B cell (primary cell): ENCODE measurements at regions not wholly inside any gene's neighbourhood (a gene's known extent, or its start where the extent isn't known, plus 50 kb on each side); places are given as distances from the start of the nearest gene placed in this dataset.

ENCODE experiments used
- ATAC-seq: fragments of 200-7000 bp; cut with Tn5 transposase; one replicate; pipeline ENCODE4 v1.10.0; 2021; ENCODE audit warnings: low read depth, mild to moderate bottlenecking, moderate number of reproducible peaks, moderate library complexity
- CTCF ChIA-PET: fragments of 350-600 bp; sonication (Branson Sonifier 250); formaldehyde crosslinking; loops from one replicate; lab custom pipeline; 2021; ENCODE audit warnings: antibody characterized with exemption, inconsistent platforms; lab: Charles Lee
- POLR2A ChIA-PET: fragments of 350-600 bp; sonication (Branson Sonifier 250); formaldehyde crosslinking; loops from one replicate; lab custom pipeline; 2021; ENCODE audit warnings: antibody characterized with exemption; lab: Charles Lee
- DNase-seq: peaks from one replicate; pipeline ENCODE4 v3.0.0; 2013
- H2AFZ ChIP-seq: 2 replicates; pipeline ENCODE4 v1.6.1; 2012; ENCODE audit warnings: mild to moderate bottlenecking, low read depth, low read length; ENCODE audit not compliant: insufficient read depth, poor library complexity, severe bottlenecking
- H3K27ac ChIP-seq, 2 donors: 1 replicate in 1 of 2; 2 replicates in 1 of 2; pipeline ENCODE4 v1.5.1; 2012 to 2013; ENCODE audit warnings: low read length in 2 of 2, mild to moderate bottlenecking in 2 of 2, moderate library complexity in 1 of 2
- H3K27me3 ChIP-seq, 4 experiments: fragments of 200-600 bp in 1 of 4; sonication (generic) in 1 of 4; replicated peaks in 1 of 4; 1 replicate in 2 of 4; 2 replicates in 2 of 4; pipeline versions ENCODE4 v1.6.1 to v1.7.0; 2013 to 2016; ENCODE audit warnings: low read length in 3 of 4, mild to moderate bottlenecking in 2 of 4, mixed read lengths in 1 of 4, moderate library complexity in 1 of 4; ENCODE audit not compliant: insufficient read depth in 4 of 4, control insufficient read depth in 3 of 4; ENCODE audit errors: control extremely low read depth in 1 of 4
- H3K36me3 ChIP-seq, 2 experiments: replicated peaks in 1 of 2; 1 replicate in 1 of 2; 2 replicates in 1 of 2; pipeline versions ENCODE4 v1.6.1 to v1.7.1; 2013; ENCODE audit warnings: low read length in 1 of 2; ENCODE audit not compliant: insufficient read depth in 2 of 2, control insufficient read depth in 1 of 2; ENCODE audit errors: control extremely low read depth in 1 of 2, extremely low read depth in 1 of 2
- H3K4me1 ChIP-seq, 2 donors: fragments of 200-600 bp in 1 of 2; sonication (generic) in 1 of 2; 1 replicate in 1 of 2; 2 replicates in 1 of 2; pipeline versions ENCODE4 v1.5.1 to v1.6.1; 2013 to 2017; ENCODE audit warnings: low read length in 2 of 2; ENCODE audit not compliant: control insufficient read depth in 2 of 2, insufficient read depth in 2 of 2
- H3K4me2 ChIP-seq: replicated peaks from 2 replicates; pipeline ENCODE3; 2012; ENCODE audit warnings: mild to moderate bottlenecking, low read depth, low read length; ENCODE audit not compliant: poor library complexity, severe bottlenecking
- H3K4me3 ChIP-seq, 5 experiments: fragments of 200-600 bp in 1 of 5; sonication (generic) in 1 of 5; 1 replicate in 3 of 5; 2 replicates in 2 of 5; pipeline versions ENCODE4 v1.5.1 to v1.7.0; 2011 to 2016; ENCODE audit warnings: low read length in 4 of 5, mild to moderate bottlenecking in 4 of 5, low read depth in 2 of 5, control low read depth in 1 of 5, moderate library complexity in 1 of 5; ENCODE audit not compliant: insufficient read depth in 1 of 5; ENCODE audit errors: control extremely low read depth in 1 of 5, extremely low read depth in 1 of 5
- H3K79me2 ChIP-seq: fragments of 200-600 bp; sonication (generic); one replicate; pipeline ENCODE4 v1.6.0; 2016; ENCODE audit warnings: low read length; ENCODE audit not compliant: control insufficient read depth, insufficient read depth
- H3K9ac ChIP-seq: fragments of 200-600 bp; sonication (generic); 2 replicates; pipeline ENCODE4 v1.6.1; 2017; ENCODE audit warnings: mild to moderate bottlenecking, low read length, moderate library complexity
- H3K9me3 ChIP-seq, 3 donors: one replicate each; pipeline versions ENCODE4 v1.6.1 to v1.7.1; 2013; ENCODE audit warnings: low read length in 2 of 3; ENCODE audit not compliant: control insufficient read depth in 2 of 3, insufficient read depth in 1 of 3; ENCODE audit errors: control extremely low read depth in 1 of 3
- H4K20me1 ChIP-seq: 2 replicates; pipeline ENCODE4 v1.6.0; 2012; ENCODE audit warnings: mild to moderate bottlenecking, low read length; ENCODE audit not compliant: insufficient read depth, control insufficient read depth, poor library complexity, severe bottlenecking
- H3K27ac Mint-ChIP-seq: one replicate; pipeline ENCODE4 v1.8.0; 2021; ENCODE audit warnings: mixed read lengths
- H3K27me3 Mint-ChIP-seq: one replicate; pipeline ENCODE4 v1.8.0; 2021; ENCODE audit warnings: mixed read lengths
- H3K4me1 Mint-ChIP-seq: one replicate; pipeline ENCODE4 v1.8.0; 2021; ENCODE audit warnings: mixed read lengths
- H3K4me3 Mint-ChIP-seq: one replicate; pipeline ENCODE4 v1.8.0; 2021; ENCODE audit warnings: mixed read lengths
- H3K9me3 Mint-ChIP-seq: one replicate; pipeline ENCODE4 v1.8.0; 2022; ENCODE audit warnings: mixed read lengths; ENCODE audit not compliant: insufficient read depth
- CTCF ChIP-seq: fragments of 200-600 bp; IDR thresholded peaks from one replicate; pipeline ENCODE4 v1.8.0; 2022; ENCODE audit warnings: antibody characterized with exemption, mild to moderate bottlenecking
- EZH2 ChIP-seq: IDR thresholded peaks from 2 replicates; pipeline ENCODE4 v1.6.1; 2012; ENCODE audit warnings: borderline replicate concordance, low read depth, mild to moderate bottlenecking, moderate library complexity, low read length; ENCODE audit not compliant: insufficient read depth, poor library complexity, severe bottlenecking
- WGBS: methylation state at CpG from one replicate; pipeline ENCODE4 v1.1.5; 2013; ENCODE audit warnings: missing lambda C conversion rate; ENCODE audit not compliant: insufficient coverage; 5-methylcytosine and 5-hydroxymethylcytosine counted together
- intact Hi-C: fragments of 100-400 bp; cut with micrococcal nuclease; formaldehyde crosslinking; loops from one replicate; pipeline ENCODE4 v1.10.0; 2022

GRCh38 chr5:73238873-73239272, 65.9 kb downstream of the TMEM174 start:
- DNase-seq (no peak), ATAC-seq (no peak)
- H3K4me3 Mint-ChIP-seq: no peak overlapping the region
- Histone ChIP-seq H3K4me3 (no peak overlapping the region), H4K20me1 (no peaks in the 10 kb centered on the region), H3K79me2 (no peaks in the 10 kb centered on the region), H3K27me3 (peaks cover 0 to 37% (median 12%) of the 10 kb centered on the region in 4 experiments), H3K27ac (no peak overlapping the region), H2AFZ (no peak overlapping the region), H3K36me3 (no peaks in the 10 kb centered on the region), H3K4me2 (no peak overlapping the region), H3K9ac (no peak overlapping the region), H3K9me3 (peaks cover 0 to 2% (median 0%) of the 10 kb centered on the region in 3 donors), H3K4me1 (peaks cover 1 to 6% of the 10 kb centered on the region in 2 donors)
- intact Hi-C loops: no loop called here
- no peak for TF ChIP-seq EZH2
- TF ChIP-seq CTCF: no peak
- H3K27me3 Mint-ChIP-seq: peaks cover 37% of the 10 kb centered on the region
- ChIA-PET POLR2A (no interaction called here), CTCF (no interaction called here)
- no peaks in the 10 kb centered on the region for H3K9me3 Mint-ChIP-seq
- H3K4me1 Mint-ChIP-seq: peaks cover 3% of the 10 kb centered on the region
- 85% methylated on average over 2 of the region's 2 CpGs for WGBS
- H3K27ac Mint-ChIP-seq: no peak overlapping the region

DNA sequence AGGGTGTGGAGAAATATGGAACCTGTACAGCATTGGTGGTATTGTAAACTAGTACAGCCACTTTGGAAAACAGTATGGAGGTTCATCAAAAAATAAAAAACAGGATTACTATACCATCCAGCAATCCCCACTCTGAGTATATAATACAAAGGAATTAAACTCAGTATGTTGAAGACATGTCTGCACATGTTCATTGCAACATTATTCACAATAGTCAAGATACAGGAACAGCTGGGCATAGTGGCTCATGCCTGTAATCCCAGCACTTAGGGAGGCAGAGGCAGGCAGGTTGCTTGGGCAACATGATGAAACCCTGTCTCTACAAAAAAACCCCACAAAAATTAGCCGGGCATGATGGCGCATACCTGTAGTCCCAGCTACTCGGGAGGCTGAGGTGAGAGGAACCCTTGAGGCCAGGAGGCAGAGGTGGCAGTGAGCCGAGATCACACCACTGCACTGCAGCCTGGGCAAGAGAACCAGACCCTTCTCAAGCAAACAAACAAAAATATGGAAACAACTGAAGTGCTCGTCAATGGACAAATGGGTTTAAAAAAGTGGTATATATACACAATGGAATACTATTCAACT, 63.6 kb downstream of the TMEM174 start:
- Mint-ChIP-seq H3K4me3 (no peak overlapping the region), H3K4me1 (peaks cover 22% of the 10 kb centered on the region), H3K9me3 (no peaks in the 10 kb centered on the region), H3K27ac (no peak overlapping the region), H3K27me3 (peaks cover 46% of the 10 kb centered on the region)
- H3K4me2 ChIP-seq: no peak overlapping the region
- intact Hi-C loops: no loop called here
- no peaks in the 10 kb centered on the region for H3K79me2 ChIP-seq
- ChIA-PET POLR2A (no interaction called here), CTCF (no interaction called here)
- no peak overlapping the region for H3K4me3 ChIP-seq
- H3K4me1 ChIP-seq: peaks cover 21 to 27% of the 10 kb centered on the region in 2 donors
- ATAC-seq (no peak), DNase-seq (no peak)
- H3K36me3 ChIP-seq: no peaks in the 10 kb centered on the region
- no peak overlapping the region for H3K9ac ChIP-seq
- TF ChIP-seq CTCF: no peak
- no peak overlapping the region for H2AFZ ChIP-seq
- peaks cover 0 to 9% (median 0%) of the 10 kb centered on the region in 3 donors for H3K9me3 ChIP-seq
- WGBS: 89% methylated on average over 4 of the region's 5 CpGs
- H4K20me1 ChIP-seq: no peaks in the 10 kb centered on the region
- H3K27ac ChIP-seq: no peak overlapping the region
- peaks cover 0 to 56% (median 29%) of the 10 kb centered on the region in 4 experiments for H3K27me3 ChIP-seq
